LNCAP (cell line): ENCODE measurements at regions not wholly inside any gene's neighbourhood (a gene's known extent, or its start where the extent isn't known, plus 50 kb on each side); places are given as distances from the start of the nearest gene placed in this dataset.

Source experiments
- TF ChIP-seq, protein P1 (sequence below): fragments of 450-650 bp; IDR thresholded peaks from 2 replicates; pipeline ENCODE4 v1.5.1; 2017; ENCODE audit warnings: mild to moderate bottlenecking

DNA sequence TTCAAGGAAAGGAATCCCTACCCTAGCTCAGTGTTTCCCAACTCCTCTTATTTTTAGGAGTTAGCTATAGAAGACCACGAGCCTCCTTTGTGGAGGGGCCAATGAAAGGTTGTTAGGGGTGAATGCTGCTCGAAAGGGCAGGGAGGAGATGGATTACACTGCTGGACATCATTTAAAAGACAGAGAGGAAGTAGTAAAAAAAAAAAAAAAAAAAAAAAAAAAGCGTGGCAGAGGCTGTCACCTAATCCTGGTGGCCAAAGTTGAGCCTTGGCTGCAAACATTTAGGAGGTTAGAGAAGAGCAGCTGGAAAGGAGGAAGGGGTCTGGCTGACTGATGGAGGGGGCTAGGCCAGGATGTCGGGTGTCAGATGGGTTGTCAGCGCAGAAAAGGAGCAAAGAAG, 139.0 kb upstream of the KLF7 start:
- TF ChIP-seq, protein P1, sequence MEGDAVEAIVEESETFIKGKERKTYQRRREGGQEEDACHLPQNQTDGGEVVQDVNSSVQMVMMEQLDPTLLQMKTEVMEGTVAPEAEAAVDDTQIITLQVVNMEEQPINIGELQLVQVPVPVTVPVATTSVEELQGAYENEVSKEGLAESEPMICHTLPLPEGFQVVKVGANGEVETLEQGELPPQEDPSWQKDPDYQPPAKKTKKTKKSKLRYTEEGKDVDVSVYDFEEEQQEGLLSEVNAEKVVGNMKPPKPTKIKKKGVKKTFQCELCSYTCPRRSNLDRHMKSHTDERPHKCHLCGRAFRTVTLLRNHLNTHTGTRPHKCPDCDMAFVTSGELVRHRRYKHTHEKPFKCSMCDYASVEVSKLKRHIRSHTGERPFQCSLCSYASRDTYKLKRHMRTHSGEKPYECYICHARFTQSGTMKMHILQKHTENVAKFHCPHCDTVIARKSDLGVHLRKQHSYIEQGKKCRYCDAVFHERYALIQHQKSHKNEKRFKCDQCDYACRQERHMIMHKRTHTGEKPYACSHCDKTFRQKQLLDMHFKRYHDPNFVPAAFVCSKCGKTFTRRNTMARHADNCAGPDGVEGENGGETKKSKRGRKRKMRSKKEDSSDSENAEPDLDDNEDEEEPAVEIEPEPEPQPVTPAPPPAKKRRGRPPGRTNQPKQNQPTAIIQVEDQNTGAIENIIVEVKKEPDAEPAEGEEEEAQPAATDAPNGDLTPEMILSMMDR = no peak

DNA sequence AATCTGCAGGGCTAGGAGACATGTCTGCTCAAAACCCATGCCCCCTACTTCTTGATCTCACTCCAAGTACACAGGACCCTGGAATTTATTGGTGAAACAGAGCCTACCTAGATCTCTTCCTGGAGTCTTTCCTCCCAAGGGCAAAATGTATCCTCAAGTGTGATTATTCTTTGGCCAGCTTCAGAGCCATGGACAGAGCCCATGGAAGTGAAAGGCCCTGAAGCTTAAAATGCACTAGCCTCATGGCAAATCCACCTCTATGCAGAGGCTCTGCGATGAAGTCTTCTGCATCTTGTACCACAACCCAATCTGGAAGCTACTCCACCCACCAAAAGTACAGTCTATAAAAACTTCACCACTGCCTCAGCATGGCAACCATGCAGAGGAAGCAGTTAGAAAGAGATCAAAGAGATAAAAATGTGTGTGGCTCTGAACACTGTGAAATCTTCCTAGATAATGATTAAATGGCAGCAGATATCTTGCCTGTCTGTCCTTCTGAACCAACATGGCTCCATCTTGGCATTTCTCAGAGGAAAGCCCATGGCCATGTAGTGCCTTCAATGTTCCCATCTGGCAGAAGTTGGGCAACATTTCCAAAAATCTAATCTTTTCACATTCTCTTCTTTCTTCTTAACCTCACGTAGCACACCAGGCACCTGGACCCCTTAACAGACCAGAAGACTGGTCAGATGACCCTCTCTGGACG, 142.9 kb upstream of the KLF7 start:
- TF ChIP-seq, protein P1 = no peak

DNA sequence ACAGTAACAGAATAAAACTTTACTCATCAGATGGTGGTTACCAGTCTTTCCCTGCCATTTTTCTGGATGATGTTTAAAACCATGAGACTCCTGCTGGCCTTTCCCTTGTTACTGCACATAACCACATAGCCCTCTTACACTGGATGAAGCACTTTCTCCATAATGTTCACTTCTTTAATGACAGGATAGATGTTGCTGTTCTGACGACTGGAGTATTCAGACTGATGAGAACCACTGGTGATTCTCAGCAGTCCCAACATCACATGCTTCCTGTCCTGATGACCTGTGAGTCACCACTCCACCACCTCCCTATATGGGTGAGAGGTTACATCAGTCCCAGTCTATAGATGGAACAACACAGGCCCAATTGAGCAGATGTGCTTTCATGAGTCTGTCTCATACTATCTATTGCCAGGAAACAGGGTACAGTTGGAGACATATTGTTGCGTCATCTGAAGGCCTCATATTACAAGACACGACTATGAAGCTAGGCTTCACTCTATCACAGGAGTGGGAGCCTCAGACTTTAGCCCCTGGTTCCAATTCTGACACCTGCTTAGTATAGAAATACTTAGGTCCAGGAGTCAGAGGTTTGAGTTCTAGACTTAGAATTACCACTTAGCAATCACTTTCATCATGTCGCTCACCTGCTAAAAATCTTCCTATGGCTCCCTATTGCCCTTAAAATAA, 145.7 kb upstream of the KLF7 start:
- TF ChIP-seq, protein P1 = no peak

DNA sequence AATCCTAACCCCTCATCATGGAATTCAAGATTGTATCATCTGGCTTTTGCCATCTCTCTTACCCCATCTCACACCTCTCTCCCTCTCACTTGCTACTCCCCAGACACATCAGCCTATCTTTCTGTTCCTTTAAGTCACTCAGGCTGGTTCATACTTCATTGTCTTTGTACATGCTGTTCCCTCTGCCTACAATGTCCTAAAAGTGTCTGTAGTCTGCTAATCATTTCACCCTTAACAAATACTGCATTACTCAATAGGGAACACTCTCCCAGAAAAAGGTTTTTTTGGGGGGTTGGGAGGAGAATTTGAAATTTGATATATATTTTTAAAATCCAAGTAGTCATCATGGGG, 146.2 kb upstream of the KLF7 start:
- TF ChIP-seq, protein P1 = no peak

DNA sequence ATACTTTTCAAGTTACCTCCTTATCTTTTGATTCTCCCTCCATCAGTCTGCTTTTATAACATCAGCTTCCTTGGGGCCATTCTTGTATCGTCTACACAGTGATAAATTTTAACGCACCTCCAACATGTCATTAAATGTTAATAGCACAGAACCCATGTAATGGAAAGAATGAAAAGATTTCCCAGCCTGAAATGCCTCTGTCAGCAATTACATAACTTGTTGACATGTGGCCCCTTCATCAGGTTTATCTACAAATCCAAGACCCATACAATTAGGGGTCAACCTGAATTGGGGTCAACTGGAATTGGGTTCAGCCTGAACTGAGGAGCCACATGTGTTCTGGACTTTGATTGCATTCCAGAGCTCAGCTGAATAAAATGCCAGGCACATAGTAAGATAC, 148.2 kb upstream of the KLF7 start:
- TF ChIP-seq, protein P1 = no peak

DNA sequence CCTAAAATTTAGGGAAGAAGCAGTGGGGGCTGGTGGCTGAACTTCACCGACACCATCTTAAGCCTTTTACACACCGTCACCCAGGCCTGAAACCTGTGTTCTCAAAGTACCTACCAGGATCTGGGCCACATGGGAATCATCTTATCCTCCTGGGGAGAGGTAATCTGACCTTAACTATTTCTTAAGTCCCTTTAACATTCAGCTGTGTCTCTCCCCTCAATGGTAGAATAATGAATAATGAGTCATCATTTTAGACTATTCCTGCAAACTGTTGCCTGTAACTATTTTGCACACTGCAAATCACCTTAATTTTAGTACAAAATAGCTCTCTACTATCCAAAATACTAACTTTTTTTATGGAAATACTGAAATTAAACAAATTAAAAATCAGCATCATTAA, 149.4 kb upstream of the KLF7 start:
- TF ChIP-seq, protein P1 = no peak

DNA sequence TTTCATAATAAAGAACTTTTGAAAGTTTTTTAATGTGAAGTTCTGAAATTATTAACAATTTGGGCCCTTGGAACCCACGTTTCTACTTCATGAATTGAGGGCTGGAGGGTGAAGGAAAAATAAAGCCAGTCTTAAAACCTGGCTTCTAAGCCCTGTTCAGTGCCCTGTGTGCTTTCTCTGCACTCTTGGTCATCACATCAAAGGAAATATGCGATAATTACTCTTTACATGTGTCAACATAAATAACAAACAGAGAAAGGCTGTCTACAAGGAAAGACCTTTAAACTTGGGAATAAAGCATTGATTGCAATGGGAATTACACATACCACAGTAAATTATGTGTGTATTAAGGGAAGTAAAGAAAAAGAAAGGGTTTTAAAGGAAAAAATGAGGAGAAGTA, 150.7 kb upstream of the KLF7 start:
- TF ChIP-seq, protein P1 = no peak

DNA sequence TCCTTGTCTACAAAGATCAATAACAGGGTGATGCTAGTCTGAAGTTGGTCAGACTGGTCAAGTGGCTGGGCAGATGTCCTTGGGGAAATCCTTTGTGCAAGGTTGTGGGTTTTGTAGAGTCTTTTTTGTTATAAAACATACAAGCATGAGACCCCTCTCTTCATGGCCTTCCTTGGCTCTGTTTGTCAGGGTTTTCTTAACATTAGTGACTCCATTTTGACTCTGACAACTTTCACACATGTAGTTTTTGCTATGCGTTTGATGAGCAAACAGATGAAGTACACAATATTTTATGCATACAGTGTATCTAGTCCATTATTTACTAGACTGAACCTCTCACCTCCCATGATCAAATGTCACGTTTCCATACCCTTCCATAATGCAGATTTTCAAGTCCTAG, 151.2 kb upstream of the KLF7 start:
- TF ChIP-seq, protein P1 = no peak
